KMS-11 (cell line): ENCODE measurements at regions not wholly inside any gene's neighbourhood (a gene's known extent, or its start where the extent isn't known, plus 50 kb on each side); places are given as distances from the start of the nearest gene placed in this dataset.

Source experiments
- H2AFZ ChIP-seq: fragments of 200-600 bp; sonication (generic); 2 replicates; pipeline ENCODE4 v1.6.1; 2016; ENCODE audit warnings: antibody characterized with exemption, mixed run types, low read depth
- H3K27ac ChIP-seq: fragments of 200-600 bp; sonication (generic); 2 replicates; pipeline ENCODE4 v1.6.1; 2016; ENCODE audit warnings: mild to moderate bottlenecking, mixed run types
- H3K27me3 ChIP-seq: fragments of 200-600 bp; sonication (generic); 2 replicates; pipeline ENCODE4 v1.6.1; 2017; ENCODE audit warnings: mild to moderate bottlenecking, low read depth, mixed run types, moderate library complexity; ENCODE audit not compliant: insufficient read depth
- H3K36me3 ChIP-seq: fragments of 200-600 bp; sonication (generic); 2 replicates; pipeline ENCODE4 v1.6.1; 2017; ENCODE audit warnings: mild to moderate bottlenecking, mixed run types; ENCODE audit not compliant: insufficient read depth
- H3K4me1 ChIP-seq: fragments of 200-600 bp; sonication (generic); 2 replicates; pipeline ENCODE4 v1.6.1; 2016; ENCODE audit warnings: mild to moderate bottlenecking, low read depth, mixed run types; ENCODE audit not compliant: poor library complexity, severe bottlenecking
- H3K4me2 ChIP-seq: fragments of 200-600 bp; sonication (generic); 2 replicates; pipeline ENCODE4 v1.7.0; 2016; ENCODE audit warnings: mild to moderate bottlenecking, mixed run types
- H3K4me3 ChIP-seq: fragments of 200-600 bp; sonication (generic); IDR thresholded peaks from 2 replicates; pipeline ENCODE4 v1.6.1; 2017; ENCODE audit warnings: low read depth, low read length, mixed read lengths; ENCODE audit not compliant: insufficient read depth
- H3K79me2 ChIP-seq: fragments of 200-600 bp; sonication (generic); 2 replicates; pipeline ENCODE4 v1.6.1; 2016; ENCODE audit warnings: low read depth, mixed run types; ENCODE audit not compliant: insufficient read depth
- H3K9ac ChIP-seq: fragments of 200-600 bp; sonication (generic); 2 replicates; pipeline ENCODE4 v1.6.1; 2016; ENCODE audit warnings: mild to moderate bottlenecking, mixed run types
- H4K20me1 ChIP-seq: fragments of 200-600 bp; sonication (generic); 2 replicates; pipeline ENCODE4 v1.6.1; 2016; ENCODE audit warnings: mild to moderate bottlenecking, mixed run types; ENCODE audit not compliant: insufficient read depth
- CTCF ChIP-seq: fragments of 200-600 bp; sonication (generic); conservative IDR thresholded peaks from 2 replicates; pipeline ENCODE4 v1.6.1; 2017; ENCODE audit warnings: low read depth, mild to moderate bottlenecking, antibody characterized with exemption, low read length, moderate library complexity, mixed read lengths

- H3K79me2 ChIP-seq: no peaks in the 10 kb centered on the region
- no peak for TF ChIP-seq CTCF
- H3K27me3 ChIP-seq: no peaks in the 10 kb centered on the region
- H3K36me3 ChIP-seq: no peaks in the 10 kb centered on the region
- H4K20me1 ChIP-seq: no peaks in the 10 kb centered on the region
- no peak overlapping the region for H3K4me2 ChIP-seq
- no peak overlapping the region for H2AFZ ChIP-seq
- H3K4me1 ChIP-seq: no peaks in the 10 kb centered on the region
- H3K27ac ChIP-seq: no peak overlapping the region
- H3K9ac ChIP-seq: no peak overlapping the region
- no peak overlapping the region for H3K4me3 ChIP-seq
Measured at GRCh38 chr5:56530626-56531138, 284.7 kb upstream of the MAP3K1 start.

GRCh38 chr5:56529666-56530430 lies 285.5 kb upstream of the MAP3K1 start:
- no peak overlapping the region for H3K4me2 ChIP-seq
- H3K4me1 ChIP-seq: no peaks in the 10 kb centered on the region
- TF ChIP-seq CTCF: no peak
- H4K20me1 ChIP-seq: no peaks in the 10 kb centered on the region
- H3K79me2 ChIP-seq: no peaks in the 10 kb centered on the region
- H3K4me3 ChIP-seq: no peak overlapping the region
- no peaks in the 10 kb centered on the region for H3K27me3 ChIP-seq
- no peak overlapping the region for H2AFZ ChIP-seq
- no peak overlapping the region for H3K27ac ChIP-seq
- no peaks in the 10 kb centered on the region for H3K36me3 ChIP-seq
- H3K9ac ChIP-seq: no peak overlapping the region

GRCh38 chr5:56527174-56527573 lies 288.2 kb upstream of the MAP3K1 start:
- H3K36me3 ChIP-seq: no peaks in the 10 kb centered on the region

GRCh38 chr5:56525113-56525512 lies 290.2 kb upstream of the MAP3K1 start:
- Histone ChIP-seq H3K4me2 (no peak overlapping the region), H3K79me2 (no peaks in the 10 kb centered on the region), H3K27me3 (no peaks in the 10 kb centered on the region), H4K20me1 (no peaks in the 10 kb centered on the region), H3K9ac (no peak overlapping the region), H3K4me1 (no peaks in the 10 kb centered on the region), H3K36me3 (no peaks in the 10 kb centered on the region), H3K4me3 (no peak overlapping the region), H2AFZ (no peak overlapping the region), H3K27ac (no peak overlapping the region)
- TF ChIP-seq CTCF: no peak

More at GRCh38 chr5:56527174-56527573, 288.2 kb upstream of the MAP3K1 start:
- Histone ChIP-seq H3K4me2 (no peak overlapping the region), H3K79me2 (no peaks in the 10 kb centered on the region), H3K4me3 (no peak overlapping the region), H2AFZ (no peak overlapping the region), H3K9ac (no peak overlapping the region), H3K27me3 (no peaks in the 10 kb centered on the region), H4K20me1 (no peaks in the 10 kb centered on the region), H3K4me1 (no peaks in the 10 kb centered on the region), H3K27ac (no peak overlapping the region)
- no peak for TF ChIP-seq CTCF
